HUES48 (cell line): ENCODE measurements at regions not wholly inside any gene's neighbourhood (a gene's known extent, or its start where the extent isn't known, plus 50 kb on each side); places are given as distances from the start of the nearest gene placed in this dataset.

ENCODE experiments used
- H3K27ac ChIP-seq: one replicate; pipeline ENCODE4 v1.7.0; 2013; ENCODE audit warnings: low read depth, low read length, inconsistent platforms
- H3K27me3 ChIP-seq: 2 replicates; pipeline ENCODE4 v1.6.1; 2013; ENCODE audit warnings: mild to moderate bottlenecking, low read length; ENCODE audit not compliant: control insufficient read depth, insufficient read depth
- H3K36me3 ChIP-seq: 2 replicates; pipeline ENCODE4 v1.6.1; 2013; ENCODE audit warnings: low read length; ENCODE audit not compliant: control insufficient read depth, insufficient read depth
- H3K4me1 ChIP-seq: 2 replicates; pipeline ENCODE4 v1.6.1; 2013; ENCODE audit warnings: mild to moderate bottlenecking, low read length; ENCODE audit not compliant: control insufficient read depth, insufficient read depth
- H3K4me3 ChIP-seq: 2 replicates; pipeline ENCODE4 v1.5.1; 2013; ENCODE audit warnings: mild to moderate bottlenecking, low read depth, low read length
- H3K9ac ChIP-seq: 2 replicates; pipeline ENCODE4 v1.6.1; 2013; ENCODE audit warnings: mild to moderate bottlenecking, low read depth, low read length, moderate library complexity
- H3K9me3 ChIP-seq: 2 replicates; pipeline ENCODE4 v1.6.1; 2013; ENCODE audit warnings: low read length; ENCODE audit not compliant: control insufficient read depth, insufficient read depth

- H3K36me3 ChIP-seq = no peaks in the 10 kb centered on the region
- H3K27me3 ChIP-seq = no peaks in the 10 kb centered on the region
- H3K9ac ChIP-seq = no peak overlapping the region
- no peak overlapping the region for H3K4me3 ChIP-seq
- no peaks in the 10 kb centered on the region for H3K4me1 ChIP-seq
- no peaks in the 10 kb centered on the region for H3K9me3 ChIP-seq
- no peak overlapping the region for H3K27ac ChIP-seq
Observed at GRCh38 chr5:175285261-175285660, 158.7 kb downstream of the DRD1 start.

DNA sequence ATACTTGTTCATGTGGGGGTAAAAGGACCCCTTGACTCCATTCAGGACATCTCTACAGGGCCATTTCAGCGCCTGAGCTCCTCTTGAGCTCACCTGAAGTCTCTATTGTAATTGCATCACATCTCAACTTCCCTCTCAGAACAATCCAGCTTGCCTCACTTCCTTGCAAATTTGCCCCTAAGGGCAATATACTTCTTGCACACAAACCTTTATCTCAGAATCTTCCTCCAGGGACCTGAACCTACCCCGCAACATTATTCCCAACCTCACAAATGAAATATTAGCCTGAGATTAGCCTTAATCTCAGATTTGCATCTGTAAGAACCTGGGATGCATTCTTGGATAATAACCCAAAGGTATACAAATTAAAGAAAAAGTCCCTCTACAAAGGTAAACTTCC, 159.2 kb downstream of the DRD1 start:
- Histone ChIP-seq H3K27ac (no peak overlapping the region), H3K4me3 (no peak overlapping the region), H3K4me1 (no peaks in the 10 kb centered on the region), H3K27me3 (no peaks in the 10 kb centered on the region), H3K36me3 (no peaks in the 10 kb centered on the region), H3K9ac (no peak overlapping the region), H3K9me3 (no peaks in the 10 kb centered on the region)

- Histone ChIP-seq H3K27ac (no peak overlapping the region), H3K9me3 (no peaks in the 10 kb centered on the region), H3K4me1 (no peaks in the 10 kb centered on the region), H3K9ac (no peak overlapping the region), H3K36me3 (no peaks in the 10 kb centered on the region), H3K4me3 (no peak overlapping the region), H3K27me3 (no peaks in the 10 kb centered on the region)
Observed at GRCh38 chr5:175282611-175283225, 161.3 kb downstream of the DRD1 start.

DNA sequence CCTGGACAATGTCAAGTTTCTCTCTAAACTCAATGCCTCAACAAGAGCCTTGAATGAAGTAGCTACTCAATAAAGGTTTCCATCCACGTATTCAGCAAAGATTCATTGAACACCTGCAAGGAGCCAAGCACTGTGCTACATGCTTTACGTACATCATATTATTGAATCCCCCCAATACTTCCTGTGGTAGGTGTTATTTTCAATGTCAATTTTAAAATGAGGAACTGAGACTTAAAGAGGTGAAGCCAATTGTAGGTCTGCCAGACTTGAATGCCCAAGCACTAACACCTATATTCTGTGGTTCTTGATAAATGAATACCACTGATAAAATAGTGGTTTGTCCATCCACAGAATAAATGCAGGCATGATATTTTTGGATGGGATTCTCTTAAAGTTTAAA, 162.3 kb downstream of the DRD1 start:
- H3K27ac ChIP-seq = no peak overlapping the region
- no peaks in the 10 kb centered on the region for H3K27me3 ChIP-seq
- no peaks in the 10 kb centered on the region for H3K36me3 ChIP-seq
- no peaks in the 10 kb centered on the region for H3K4me1 ChIP-seq
- H3K9ac ChIP-seq = no peak overlapping the region
- H3K4me3 ChIP-seq = no peak overlapping the region
- H3K9me3 ChIP-seq = no peaks in the 10 kb centered on the region

DNA sequence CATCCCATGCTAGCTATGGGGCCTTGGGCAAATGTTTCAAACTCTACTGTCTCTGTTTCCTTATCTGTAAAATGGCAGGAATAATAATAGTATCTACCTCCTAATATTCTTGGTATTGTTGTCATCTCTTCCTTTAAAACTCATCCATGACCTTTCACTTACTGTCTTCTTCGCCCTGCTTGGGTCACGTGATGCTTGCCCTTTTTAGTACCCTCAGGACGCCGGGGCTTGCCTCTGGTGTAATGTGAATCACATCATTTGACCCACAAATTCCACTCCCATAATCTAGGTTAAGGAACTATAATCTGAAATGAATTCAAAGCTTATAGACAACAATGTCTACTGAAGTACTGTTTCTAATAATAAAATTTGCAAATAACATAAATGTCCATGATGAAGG, 162.7 kb downstream of the DRD1 start:
- no peaks in the 10 kb centered on the region for H3K9me3 ChIP-seq
- no peak overlapping the region for H3K27ac ChIP-seq
- H3K4me3 ChIP-seq = no peak overlapping the region
- H3K9ac ChIP-seq = no peak overlapping the region
- no peaks in the 10 kb centered on the region for H3K36me3 ChIP-seq
- no peaks in the 10 kb centered on the region for H3K4me1 ChIP-seq
- H3K27me3 ChIP-seq = no peaks in the 10 kb centered on the region

- no peaks in the 10 kb centered on the region for H3K4me1 ChIP-seq
- no peaks in the 10 kb centered on the region for H3K27me3 ChIP-seq
- no peak overlapping the region for H3K9ac ChIP-seq
- H3K9me3 ChIP-seq = no peaks in the 10 kb centered on the region
- H3K4me3 ChIP-seq = no peak overlapping the region
- H3K36me3 ChIP-seq = no peaks in the 10 kb centered on the region
- H3K27ac ChIP-seq = no peak overlapping the region
Observed at GRCh38 chr5:175279506-175279905, 164.5 kb downstream of the DRD1 start.

DNA sequence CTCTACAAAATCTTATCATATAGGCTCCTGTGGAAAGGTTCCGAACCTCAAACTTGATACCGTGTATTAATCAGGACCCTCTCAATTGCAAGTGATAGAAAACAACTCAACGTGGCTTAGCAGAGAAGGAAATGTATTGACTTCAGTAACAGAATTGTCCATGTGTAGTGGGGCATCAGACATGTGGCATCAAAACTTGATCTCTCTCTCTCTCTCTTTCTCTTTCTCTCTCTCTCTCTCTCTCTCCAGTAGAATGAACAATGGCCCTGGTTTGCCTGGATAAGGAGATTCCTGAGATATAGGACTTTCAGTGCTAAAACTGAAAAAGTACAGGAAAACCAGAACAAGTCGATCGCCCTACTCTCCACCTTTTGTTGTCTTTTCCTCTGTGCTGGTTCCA, 168.2 kb downstream of the DRD1 start:
- Histone ChIP-seq H3K27me3 (no peaks in the 10 kb centered on the region), H3K36me3 (no peaks in the 10 kb centered on the region), H3K9me3 (no peaks in the 10 kb centered on the region), H3K4me1 (no peaks in the 10 kb centered on the region), H3K4me3 (no peak overlapping the region), H3K9ac (no peak overlapping the region), H3K27ac (no peak overlapping the region)

DNA sequence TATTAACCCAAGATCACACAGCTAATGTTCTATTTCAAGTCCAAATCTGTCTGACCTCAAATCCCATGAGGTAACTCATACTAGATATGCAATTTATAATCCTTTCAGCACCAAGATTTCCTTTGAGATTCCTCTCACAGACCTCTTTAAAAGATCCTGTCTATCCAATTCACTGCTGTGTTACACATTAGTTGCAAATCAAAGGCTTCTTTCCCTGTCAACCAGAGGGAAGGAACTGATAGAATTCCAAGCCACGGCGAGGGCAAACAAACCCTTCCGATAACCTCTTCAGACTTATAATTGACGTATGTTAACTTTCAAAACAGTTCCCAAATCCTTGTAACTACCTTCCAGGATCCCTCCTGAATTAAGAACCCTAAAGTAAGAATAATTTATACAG, 168.9 kb downstream of the DRD1 start:
- Histone ChIP-seq H3K4me3 (no peak overlapping the region), H3K27me3 (no peaks in the 10 kb centered on the region), H3K4me1 (no peaks in the 10 kb centered on the region), H3K9me3 (no peaks in the 10 kb centered on the region), H3K27ac (no peak overlapping the region), H3K36me3 (no peaks in the 10 kb centered on the region), H3K9ac (no peak overlapping the region)

GRCh38 chr5:175274171-175274570, 169.8 kb downstream of the DRD1 start:
- H3K9ac ChIP-seq = no peak overlapping the region
- no peaks in the 10 kb centered on the region for H3K36me3 ChIP-seq
- no peaks in the 10 kb centered on the region for H3K4me1 ChIP-seq

DNA sequence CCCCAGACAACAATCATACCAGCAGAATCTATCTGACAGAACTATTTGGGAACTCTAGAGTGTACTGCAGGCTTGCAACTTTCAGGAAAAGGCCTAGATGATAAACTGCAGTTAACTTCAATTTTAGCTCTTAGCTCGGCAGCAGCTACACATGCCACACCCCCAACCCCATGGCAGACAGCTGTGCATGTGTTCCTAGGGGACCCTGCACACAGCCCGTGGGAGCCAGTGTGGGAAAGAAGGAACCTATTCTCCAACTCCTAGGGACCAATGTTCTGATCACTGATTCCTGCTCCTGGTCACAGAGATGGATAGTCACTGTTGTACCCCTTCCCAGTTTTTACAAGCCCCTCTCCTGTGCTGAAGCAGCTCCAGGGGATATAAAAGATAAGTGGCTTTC, 179.6 kb downstream of the DRD1 start:
- Histone ChIP-seq H3K9ac (no peak overlapping the region), H3K4me3 (no peak overlapping the region), H3K36me3 (no peaks in the 10 kb centered on the region), H3K27ac (no peak overlapping the region), H3K9me3 (no peaks in the 10 kb centered on the region), H3K4me1 (no peaks in the 10 kb centered on the region), H3K27me3 (no peaks in the 10 kb centered on the region)

More at GRCh38 chr5:175274171-175274570, 169.8 kb downstream of the DRD1 start:
- Histone ChIP-seq H3K9me3 (no peaks in the 10 kb centered on the region), H3K4me3 (no peak overlapping the region), H3K27me3 (no peaks in the 10 kb centered on the region), H3K27ac (no peak overlapping the region)

GRCh38 chr5:175263776-175264175, 180.2 kb downstream of the DRD1 start:
- Histone ChIP-seq H3K27ac (no peak overlapping the region), H3K4me3 (no peak overlapping the region), H3K4me1 (no peaks in the 10 kb centered on the region), H3K27me3 (no peaks in the 10 kb centered on the region), H3K9ac (no peak overlapping the region), H3K9me3 (no peaks in the 10 kb centered on the region), H3K36me3 (no peaks in the 10 kb centered on the region)

DNA sequence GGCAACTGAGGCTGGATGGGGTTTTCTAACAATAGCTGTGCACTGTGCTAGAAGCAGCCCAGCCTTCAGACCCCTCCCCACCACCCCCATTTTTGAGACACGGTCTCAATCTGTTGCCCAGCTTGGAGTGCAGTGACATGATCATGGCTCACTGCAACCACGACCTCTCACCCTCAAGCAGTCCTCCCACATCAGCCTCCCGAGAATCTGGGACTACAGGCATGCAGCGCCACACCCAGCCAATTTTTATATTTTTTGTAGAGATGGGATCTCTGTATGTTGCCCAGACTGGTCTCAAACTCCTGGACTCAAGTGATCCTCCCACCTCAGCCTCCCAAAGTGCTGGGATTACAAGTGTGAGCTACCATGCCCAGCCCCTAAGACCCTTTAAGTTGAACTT, 182.5 kb downstream of the DRD1 start:
- H3K4me1 ChIP-seq = no peaks in the 10 kb centered on the region
- H3K27me3 ChIP-seq = no peaks in the 10 kb centered on the region
- H3K9ac ChIP-seq = no peak overlapping the region
- H3K27ac ChIP-seq = no peak overlapping the region
- no peaks in the 10 kb centered on the region for H3K36me3 ChIP-seq
- no peaks in the 10 kb centered on the region for H3K9me3 ChIP-seq
- H3K4me3 ChIP-seq = no peak overlapping the region
